DOHH2 (cell line): ENCODE measurements at regions not wholly inside any gene's neighbourhood (a gene's known extent, or its start where the extent isn't known, plus 50 kb on each side); places are given as distances from the start of the nearest gene placed in this dataset.

Source experiments
- EZH2phosphoT487 ChIP-seq: fragments of 200-600 bp; sonication (generic); IDR thresholded peaks from 2 replicates; pipeline ENCODE4 v1.6.1; 2017; ENCODE audit warnings: borderline replicate concordance, mild to moderate bottlenecking, antibody characterized with exemption, low read length, moderate library complexity, mixed read lengths
- TF ChIP-seq, protein P1 (sequence below): fragments of 200-600 bp; sonication (generic); IDR thresholded peaks from one replicate; pipeline ENCODE4 v1.5.1; 2014; ENCODE audit warnings: antibody characterized with exemption, mild to moderate bottlenecking, low read depth, low read length; ENCODE audit not compliant: poor library complexity, severe bottlenecking

DNA sequence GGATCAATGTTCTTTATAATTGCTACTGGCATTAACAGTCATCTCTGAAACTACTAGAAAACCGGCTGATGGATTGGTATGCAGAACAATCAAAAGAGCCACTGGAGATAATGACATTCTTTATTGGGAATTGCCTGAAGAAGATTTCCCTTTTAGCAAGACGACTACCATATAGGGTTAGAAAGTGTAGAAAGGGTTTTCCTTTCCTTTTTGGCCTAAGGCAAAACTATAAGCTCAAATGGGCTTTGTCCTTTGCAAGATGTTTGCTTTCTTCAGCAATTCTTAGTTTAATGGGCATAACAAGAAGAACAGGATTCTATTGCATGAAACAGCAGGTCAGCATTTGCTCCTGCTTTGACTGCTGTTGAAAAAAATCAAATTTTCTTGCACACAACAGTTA, 214.2 kb upstream of the PCDH10 start:
- TF ChIP-seq, protein P1, sequence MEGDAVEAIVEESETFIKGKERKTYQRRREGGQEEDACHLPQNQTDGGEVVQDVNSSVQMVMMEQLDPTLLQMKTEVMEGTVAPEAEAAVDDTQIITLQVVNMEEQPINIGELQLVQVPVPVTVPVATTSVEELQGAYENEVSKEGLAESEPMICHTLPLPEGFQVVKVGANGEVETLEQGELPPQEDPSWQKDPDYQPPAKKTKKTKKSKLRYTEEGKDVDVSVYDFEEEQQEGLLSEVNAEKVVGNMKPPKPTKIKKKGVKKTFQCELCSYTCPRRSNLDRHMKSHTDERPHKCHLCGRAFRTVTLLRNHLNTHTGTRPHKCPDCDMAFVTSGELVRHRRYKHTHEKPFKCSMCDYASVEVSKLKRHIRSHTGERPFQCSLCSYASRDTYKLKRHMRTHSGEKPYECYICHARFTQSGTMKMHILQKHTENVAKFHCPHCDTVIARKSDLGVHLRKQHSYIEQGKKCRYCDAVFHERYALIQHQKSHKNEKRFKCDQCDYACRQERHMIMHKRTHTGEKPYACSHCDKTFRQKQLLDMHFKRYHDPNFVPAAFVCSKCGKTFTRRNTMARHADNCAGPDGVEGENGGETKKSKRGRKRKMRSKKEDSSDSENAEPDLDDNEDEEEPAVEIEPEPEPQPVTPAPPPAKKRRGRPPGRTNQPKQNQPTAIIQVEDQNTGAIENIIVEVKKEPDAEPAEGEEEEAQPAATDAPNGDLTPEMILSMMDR = no peak
- no peak for TF ChIP-seq EZH2phosphoT487
